HG03066 (cell line): ENCODE measurements at regions not wholly inside any gene's neighbourhood (a gene's known extent, or its start where the extent isn't known, plus 50 kb on each side); places are given as distances from the start of the nearest gene placed in this dataset.
"Not testable (repeated sequence)": the region's sequence is repeated elsewhere in the genome, so short reads cannot be mapped to it uniquely, and the experiment has no call there.

Experiments used
- ATAC-seq: cut with Tn5 transposase; IDR thresholded peaks from one replicate; pipeline ENCODE4 v1.9.1; 2021; ENCODE audit warnings: low read depth; ENCODE audit not compliant: unreplicated experiment

DNA sequence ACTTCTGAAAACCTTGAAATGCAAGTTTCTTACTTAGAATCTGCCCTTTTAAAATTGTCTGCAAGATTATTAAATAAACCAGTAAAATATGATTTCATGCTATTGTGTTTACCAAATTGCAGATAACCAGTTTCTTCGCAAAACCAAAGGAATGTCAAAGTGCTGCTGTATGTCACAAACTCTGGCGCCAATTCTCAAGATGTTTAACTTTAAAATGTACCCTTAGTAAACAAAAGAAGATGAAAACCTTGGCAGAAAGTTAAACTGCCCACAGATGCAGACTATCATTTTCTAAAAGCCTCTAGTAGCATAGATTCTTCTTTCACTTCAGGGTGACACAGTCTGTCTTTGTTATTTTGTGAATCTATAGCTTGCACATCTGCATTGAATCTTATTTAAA lies 189.2 kb downstream of the SLITRK6 start:
- ATAC-seq = no peak

DNA sequence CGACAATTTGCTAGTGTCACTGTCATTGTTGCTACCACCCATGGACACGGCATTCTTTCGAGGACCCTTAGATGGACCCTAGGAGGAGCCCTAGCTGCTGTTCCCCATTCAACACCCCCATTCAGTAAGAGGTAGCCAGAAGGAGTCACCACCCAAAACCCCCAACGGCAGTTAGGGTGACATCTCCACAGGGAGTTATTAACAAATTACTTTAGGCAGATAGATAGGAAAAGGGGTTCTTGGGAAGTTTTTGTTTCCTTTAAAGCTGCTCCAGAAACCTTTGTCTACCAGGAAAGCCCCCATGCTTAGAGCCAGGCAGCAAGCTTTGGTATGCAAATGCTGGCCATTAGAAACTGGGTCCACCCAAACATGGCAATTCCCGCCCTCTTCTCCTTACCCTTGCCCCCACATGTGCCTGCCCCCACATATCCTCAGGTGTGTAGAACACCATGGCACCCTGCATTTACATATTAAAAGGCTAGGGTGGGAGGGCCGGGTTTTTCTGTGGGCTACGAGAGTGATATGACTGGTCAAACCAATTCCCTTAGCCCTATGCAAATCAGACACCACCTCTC lies 190.9 kb downstream of the SLITRK6 start:
- ATAC-seq = no peak

DNA sequence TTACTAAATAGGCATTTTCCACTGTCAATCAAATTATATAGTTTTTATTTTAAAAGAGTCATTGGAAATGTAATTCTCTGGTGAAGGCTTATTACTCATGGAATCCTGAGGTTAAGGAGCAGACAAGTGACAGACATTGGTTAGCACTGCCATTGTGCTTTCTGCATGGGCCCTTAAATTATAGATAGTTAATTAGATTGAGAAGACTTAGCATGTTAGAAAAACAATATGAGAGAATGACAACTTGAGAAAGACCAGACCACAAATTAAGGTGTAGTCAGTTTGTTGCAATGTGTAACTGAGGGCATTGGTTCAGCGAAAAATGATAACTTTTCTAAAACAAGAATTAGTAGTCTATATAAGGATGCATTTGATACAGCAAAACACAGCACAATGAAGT lies 195.5 kb downstream of the SLITRK6 start:
- ATAC-seq = no peak

DNA sequence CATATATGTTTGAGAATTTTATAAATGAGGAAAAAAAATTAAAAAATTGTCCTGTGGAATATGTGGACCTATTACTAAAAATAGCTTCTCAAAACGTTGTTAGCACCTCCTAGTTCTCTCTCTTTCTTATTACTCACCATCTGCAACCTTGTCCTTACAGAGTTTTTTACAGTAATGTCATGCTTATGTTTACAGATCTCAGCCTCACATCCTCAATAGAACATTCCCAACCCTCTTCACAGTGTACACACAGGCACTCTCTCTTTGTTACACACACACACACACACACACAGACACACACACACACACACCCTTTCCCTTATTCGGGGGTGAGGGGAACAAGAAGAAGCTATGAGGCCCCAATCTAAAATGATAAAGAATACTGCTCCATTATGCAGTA lies 197.7 kb downstream of the SLITRK6 start:
- no peak for ATAC-seq

DNA sequence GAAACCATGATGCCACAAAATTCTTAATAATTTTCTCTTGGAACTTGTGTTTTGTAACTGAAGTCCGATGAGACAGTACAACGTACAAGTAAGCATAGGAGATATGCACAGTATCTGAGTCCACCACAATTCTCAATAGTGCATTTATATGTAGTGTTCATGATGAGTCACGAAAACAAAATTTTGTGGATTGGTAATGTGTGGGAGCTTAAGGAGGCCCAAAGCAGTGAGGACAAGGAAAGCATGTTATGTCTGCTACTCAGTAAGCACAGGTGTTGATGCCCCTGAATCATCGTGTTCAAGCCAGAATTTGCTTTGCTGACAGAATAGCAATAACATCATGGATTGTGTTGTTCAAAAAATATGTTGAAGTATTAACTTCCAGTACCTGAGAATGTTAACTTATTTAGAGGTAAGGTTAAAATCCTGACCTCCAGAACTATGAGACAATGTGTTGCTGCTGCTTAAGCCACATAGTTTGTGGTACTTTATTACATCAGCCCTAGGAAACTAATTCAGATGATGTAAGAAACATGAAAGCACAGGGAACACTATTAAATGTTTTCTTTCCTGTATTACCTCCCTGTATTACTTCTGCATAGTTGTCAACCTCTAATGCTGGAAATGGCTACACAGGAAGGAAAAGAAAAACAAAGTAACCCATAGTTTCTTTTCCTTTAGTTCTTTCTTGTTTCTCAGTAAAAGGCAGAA lies 201.3 kb downstream of the SLITRK6 start:
- no peak for ATAC-seq

DNA sequence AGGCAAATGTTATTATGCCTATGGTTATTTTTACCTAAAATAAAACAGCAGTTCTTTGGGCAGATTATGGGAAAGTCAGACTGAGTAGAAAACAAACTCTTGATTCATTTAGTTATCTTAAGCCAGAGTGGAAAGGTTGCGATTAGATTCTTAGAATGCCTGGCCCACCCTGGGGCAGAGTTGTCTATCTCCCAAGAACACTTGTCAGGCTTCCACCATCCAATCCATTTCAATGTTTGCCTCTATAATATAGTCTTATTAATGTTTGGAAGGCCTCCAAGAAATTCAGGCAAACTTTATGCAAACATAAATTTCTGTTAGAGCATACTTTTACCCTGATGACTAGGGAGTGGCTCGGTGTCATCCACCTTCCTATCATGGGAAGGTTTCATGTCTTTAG lies 207.0 kb downstream of the SLITRK6 start:
- no peak for ATAC-seq

DNA sequence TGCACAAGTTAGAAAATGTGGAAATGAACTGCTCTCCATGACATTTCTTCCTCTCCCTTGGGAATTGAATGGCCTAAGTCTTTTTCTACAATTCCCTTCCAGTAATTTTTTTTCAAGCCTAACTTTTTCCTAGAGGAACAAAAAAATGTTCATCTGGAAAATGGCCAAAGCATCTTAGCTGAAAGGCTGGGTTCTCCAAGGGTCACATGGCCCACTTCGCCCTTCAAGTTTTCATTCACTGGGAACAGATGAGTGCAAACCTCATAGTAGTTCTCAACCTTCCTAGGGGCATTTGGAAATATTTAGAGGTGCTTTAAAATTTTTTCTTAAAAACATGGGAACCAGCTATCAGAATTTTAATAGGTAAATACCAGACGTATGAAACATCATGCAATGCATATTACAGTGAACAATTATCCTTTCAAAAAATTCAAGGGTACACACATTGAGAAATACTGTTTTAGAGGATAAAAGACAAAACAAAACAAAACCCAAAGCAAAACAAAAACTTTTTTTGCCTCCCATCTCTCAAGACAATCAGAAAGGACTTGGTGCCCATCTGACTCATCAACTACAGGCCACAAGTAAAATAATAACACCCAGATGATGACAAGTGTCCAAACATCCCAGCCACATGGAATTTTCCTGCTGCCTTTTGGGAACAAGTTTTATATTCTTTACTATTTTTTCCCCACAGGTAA lies 208.8 kb downstream of the SLITRK6 start:
- ATAC-seq = no peak

DNA sequence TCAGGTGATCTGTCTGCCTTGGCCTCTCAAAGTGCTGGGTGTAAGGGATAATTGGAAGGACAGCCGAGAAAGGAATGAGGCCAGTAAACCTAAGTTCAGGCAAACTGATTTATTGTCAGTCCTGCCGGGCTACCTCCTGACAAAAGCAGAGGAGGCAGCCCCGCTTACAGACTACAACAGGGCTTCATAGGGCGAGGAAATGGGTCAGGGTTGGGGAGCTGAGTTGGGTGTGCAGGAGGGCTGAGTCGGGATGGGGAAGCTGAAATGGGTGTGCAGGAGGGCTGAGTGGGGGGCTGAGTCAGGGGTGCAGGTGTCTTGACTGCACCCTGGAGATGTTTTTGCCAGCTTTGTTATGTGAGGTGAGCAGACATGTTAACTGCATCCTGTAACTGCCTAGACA lies 210.2 kb downstream of the SLITRK6 start:
- no peak for ATAC-seq

DNA sequence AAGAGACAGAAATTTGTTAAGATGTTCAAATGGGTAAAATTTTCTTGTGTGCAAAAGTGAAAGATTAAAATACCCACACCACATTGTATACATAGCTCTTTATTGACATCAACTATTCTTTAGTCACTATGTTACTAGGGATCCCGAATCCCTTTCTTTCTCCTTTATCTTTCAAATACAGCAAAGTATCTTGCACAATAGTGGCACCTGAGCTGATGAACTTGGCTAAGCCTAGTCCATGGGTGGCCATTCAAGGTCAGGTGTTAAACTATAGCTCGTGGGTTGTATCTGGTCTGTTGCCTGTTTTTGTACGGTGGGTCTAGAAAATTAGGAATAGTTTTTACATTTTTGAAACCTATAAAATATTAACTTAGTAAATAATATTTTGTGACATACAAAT lies 210.9 kb downstream of the SLITRK6 start:
- ATAC-seq = no peak

DNA sequence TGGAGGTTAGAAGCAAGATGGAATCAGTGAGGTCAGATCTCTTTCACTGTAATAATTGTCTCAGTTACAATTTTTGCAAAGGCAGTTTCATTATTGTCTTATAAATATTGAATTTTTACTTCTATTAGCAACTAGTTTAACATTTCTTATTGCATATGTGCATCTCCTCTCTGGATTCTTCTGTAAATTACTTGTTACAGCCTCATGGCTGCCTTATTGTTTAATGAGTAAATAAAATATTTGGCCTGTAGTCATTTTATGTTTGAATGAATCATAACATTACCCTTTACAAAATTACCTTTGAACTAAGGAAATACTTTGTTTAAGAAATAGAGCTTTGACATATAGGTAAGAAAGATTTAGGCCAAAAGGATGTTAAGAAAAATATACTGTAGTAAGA lies 212.4 kb downstream of the SLITRK6 start:
- no peak for ATAC-seq

DNA sequence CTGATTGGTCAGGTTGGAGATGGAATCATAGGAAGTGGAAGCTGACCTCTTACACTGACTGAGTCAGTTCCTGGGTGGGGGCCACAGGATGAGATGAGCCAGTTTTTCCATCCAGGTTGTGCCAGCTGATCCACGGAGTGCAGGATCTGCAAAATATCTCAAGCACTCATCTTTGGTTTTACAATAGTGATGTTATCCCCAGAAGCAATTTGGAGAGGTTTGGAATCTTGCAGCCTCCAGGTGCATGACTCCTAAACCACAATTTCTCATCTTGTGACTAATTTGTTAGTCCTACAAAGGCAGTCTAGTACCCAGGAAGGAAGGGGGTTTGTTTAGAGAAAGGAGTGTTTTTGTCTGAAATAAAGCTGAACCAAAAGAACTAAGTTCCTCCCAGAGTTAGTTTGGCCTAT lies 212.8 kb downstream of the SLITRK6 start:
- ATAC-seq = no peak

DNA sequence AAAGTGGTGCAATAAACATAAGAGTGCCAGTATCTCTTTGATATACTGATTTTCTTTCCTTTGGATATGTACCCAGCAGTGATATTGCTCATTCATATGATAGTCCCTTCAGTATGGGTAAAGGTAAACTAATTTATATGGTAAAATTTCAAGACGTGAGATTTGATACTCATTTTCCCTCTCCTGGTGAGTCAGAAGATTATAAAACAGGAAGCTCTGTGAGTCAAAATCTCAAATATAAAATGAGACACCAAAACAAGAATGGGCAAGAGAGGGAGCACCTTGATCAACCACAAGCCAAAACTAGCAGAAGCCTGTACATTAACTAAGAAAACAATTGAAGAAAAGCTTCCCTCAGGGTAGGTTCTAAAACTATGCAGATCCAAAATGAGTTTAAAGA lies 216.3 kb downstream of the SLITRK6 start:
- no peak for ATAC-seq

DNA sequence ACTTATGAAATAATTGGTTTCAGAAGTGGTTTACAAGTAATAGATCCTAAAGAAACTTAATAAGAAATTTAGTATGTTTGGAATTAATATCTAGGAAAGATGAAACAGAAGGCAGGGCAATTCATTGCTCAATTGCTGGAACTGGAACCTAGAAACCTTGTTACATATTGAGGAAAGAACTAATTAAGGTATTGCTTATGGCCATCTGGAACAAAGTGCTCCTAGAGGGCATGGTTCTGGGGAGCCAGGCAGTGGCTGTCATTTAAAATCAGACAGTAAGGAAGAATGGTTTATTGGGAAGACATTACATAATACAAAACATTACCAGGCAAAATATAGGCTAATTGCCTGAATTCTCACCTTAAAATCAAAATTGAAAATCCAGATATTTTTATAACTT lies 224.1 kb downstream of the SLITRK6 start:
- ATAC-seq = no peak

DNA sequence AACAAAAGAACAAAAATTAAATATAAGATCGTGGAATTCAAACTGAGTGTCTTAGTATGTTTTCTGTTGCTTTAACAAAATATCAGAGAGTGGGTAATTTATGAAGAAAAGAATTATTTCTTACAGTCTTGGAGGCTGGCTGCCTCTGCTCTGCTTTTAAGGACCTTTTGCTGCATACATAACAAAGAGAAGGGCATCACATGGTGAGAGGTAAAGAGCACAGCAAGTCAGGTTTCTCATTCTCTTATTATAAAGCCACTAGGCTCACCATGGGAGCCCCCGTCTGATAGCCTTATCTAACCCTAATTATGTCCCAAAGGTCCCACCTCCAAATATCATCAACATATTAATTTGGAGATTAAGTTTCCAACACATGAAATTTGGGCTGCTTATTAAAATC lies 231.3 kb downstream of the SLITRK6 start:
- no peak for ATAC-seq

DNA sequence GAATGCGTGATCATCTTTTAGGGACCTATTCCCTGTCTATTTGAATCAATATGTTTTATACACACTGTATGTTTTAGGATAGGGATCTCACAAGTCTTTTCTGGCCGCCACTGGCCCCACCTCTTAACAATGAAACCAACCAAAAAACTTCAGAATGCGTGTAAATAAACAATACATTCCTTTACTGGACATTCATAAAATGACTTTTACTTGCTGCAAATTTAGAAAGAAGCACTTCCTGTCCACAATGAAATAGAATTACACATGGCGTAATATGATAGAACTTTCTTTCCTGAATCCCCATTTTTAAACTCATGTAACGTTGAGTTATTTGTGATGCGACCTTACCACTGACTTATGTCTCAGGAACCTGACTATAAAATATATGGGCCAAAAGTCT lies 233.6 kb downstream of the SLITRK6 start:
- no peak for ATAC-seq

DNA sequence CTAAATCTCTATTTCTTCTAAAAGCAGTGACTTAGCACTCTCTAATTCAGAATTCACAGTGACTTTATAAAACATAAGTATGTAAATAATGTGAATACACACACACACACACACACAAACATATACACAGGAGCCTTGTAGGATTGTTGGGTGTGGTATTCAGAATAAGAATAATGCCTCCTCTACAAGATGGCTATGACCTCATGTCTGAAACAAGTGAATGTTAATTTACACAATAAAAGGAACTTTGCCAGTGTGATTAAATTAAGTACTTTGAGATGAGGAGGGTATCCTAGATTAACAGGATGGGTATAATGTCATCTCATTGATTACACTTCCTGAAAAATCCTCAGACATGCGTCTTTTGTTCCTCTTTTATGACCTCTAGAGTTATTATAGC lies 234.6 kb downstream of the SLITRK6 start:
- no peak for ATAC-seq

DNA sequence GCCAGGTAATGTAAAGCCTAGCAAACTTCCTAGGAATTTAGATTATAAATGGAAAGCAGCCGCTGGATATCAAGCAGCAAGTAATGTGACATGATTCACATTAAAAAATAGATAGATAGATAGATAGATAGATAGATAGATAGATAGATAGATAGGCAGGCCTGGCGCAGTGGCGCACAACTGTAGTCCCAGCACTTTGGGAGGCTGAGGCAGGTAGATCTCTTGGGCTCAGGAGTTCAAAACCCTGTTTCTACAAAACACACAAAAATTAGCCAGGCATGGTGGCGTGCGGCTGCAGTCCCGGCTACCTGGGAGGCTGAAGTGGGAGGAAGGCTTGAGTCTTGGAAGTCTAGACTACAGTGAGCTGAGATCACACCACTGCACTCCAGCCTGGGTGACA lies 236.9 kb downstream of the SLITRK6 start:
- ATAC-seq = no peak

DNA sequence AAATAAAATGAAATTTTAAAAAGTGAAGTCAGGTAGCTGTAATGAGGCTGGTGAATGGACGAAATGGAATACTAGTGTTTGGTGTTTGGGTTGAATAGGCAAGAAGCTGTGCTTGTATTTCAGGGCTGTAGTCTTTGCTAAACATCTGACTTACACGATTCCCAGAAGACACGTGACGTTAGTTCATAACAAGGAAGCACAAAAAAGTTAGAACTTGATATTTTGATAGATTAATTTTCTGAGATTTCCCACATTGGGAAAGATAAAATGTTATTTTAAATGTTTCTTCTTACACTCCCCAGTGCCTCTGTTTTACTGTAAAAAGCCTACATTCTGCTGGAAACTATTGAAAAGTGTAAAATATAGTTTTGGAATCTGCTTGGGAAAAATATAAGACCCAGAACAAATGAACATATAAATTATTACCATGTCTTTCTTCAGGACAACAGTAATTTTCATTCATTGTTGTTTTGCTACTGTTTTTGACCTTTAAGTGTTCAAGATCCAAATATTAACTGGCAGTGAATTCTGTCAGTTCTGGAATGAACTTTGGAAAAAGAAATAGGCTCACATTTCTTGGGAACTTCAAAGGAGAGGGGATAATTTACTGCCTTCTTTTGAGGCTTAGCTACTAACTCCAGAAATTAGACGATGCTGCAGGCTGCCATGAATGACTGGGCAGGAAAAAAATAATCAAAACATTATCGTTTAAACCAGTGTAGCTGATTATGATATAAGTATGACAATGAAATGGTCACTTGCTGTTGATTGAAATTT lies 241.3 kb downstream of the SLITRK6 start:
- ATAC-seq = no peak

DNA sequence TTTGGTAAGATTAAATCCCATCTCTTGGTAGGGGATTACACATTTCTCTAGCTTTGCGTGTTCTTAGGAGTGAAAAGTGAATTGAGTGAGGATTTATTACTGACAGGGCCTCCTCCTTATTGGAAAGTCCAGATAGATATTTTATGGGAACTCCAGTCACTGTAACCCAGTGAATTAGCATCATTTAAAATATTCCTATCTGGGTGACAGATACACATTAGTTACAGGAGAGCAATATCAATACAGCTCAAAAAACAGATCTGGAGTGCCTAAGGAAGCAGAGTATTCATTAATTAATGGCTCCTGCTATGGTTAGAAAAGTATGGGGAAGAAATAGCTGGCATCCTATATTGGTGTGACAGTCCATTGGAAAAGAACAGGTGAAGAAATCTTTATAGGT lies 248.2 kb downstream of the SLITRK6 start:
- ATAC-seq = no peak

DNA sequence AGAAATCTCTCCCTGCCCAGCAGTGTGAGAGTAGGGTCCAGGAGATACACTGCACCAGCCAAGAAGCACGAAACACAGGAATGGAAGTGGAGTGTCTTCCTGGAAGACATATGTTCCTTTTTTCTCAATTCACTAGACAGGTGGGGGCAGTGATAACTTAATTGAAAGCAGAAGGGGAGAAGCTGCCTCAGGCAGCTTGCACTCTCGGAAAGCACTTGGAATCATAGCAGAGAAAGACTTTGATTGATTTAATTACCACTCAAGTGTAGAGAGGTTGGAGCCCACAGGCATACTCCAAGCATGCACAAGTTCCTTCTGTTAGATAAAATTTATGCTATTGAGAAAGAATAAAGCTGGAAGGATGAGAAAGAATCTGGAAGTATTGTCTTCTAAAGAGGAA lies 249.4 kb downstream of the SLITRK6 start:
- no peak for ATAC-seq

DNA sequence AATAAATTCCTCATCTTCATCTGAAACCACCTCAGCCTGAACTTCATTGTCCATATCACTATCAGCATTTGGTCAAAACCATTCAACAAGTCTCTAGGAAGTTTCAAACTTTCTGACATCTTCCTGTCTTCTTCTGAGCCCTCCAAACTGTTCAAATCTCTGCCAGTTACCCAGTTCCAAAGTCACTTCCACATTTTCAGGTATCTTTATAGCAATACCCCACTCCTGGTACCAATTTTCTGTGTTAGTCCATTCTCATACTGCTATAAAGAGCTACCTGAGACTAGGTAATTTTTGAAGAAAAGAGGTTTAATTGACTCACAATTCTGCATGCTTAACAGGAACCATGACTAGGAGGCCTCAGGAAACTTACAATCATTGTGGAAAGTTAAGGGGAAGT lies 250.4 kb downstream of the SLITRK6 start:
- ATAC-seq = not testable (repeated sequence)
